ENCODE measurements at regions not wholly inside any gene's neighbourhood (a gene's known extent, or its start where the extent isn't known, plus 50 kb on each side); places are given as distances from the start of the nearest gene placed in this dataset.

- no peak for DNase-seq
Measured at GRCh38 chr9:7937761-7938491, 138.3 kb upstream of the DMAC1 start.

- DNase-seq, result peak; percentile 29
Measured at GRCh38 chr9:7936996-7937395, 137.4 kb upstream of the DMAC1 start.

GRCh38 chr9:7936163-7936562, 136.6 kb upstream of the DMAC1 start:
- DNase-seq, result no peak

GRCh38 chr9:7935681-7936080, 136.1 kb upstream of the DMAC1 start:
- peak; percentile 15 for DNase-seq

- no peak for DNase-seq
Measured at GRCh38 chr9:7932767-7933166, 133.2 kb upstream of the DMAC1 start.

- no peak for DNase-seq
Measured at GRCh38 chr9:7930613-7931012, 131.0 kb upstream of the DMAC1 start.

- DNase-seq, result no peak
Measured at GRCh38 chr9:7921545-7922197, 122.1 kb upstream of the DMAC1 start.

GRCh38 chr9:7912037-7912535, 112.5 kb upstream of the DMAC1 start:
- no peak for DNase-seq

GRCh38 chr9:7910426-7911020, 110.9 kb upstream of the DMAC1 start:
- DNase-seq, result peak; percentile 39

- peak; percentile 7 for DNase-seq
Measured at GRCh38 chr9:7909537-7909936, 110.0 kb upstream of the DMAC1 start.

- no peak for DNase-seq
Measured at GRCh38 chr9:7907551-7908337, 108.2 kb upstream of the DMAC1 start.

GRCh38 chr9:7906783-7907550, 107.4 kb upstream of the DMAC1 start:
- no peak for DNase-seq

- no peak for DNase-seq
Measured at GRCh38 chr9:7901621-7902020, 102.0 kb upstream of the DMAC1 start.

- DNase-seq, result no peak
Measured at GRCh38 chr9:7900541-7900940, 101.0 kb upstream of the DMAC1 start.

GRCh38 chr9:7899753-7900152, 100.2 kb upstream of the DMAC1 start:
- DNase-seq, result no peak

GRCh38 chr9:7894231-7894630, 94.7 kb upstream of the DMAC1 start:
- DNase-seq, result no peak

- no peak for DNase-seq
Measured at GRCh38 chr9:7892975-7893374, 93.4 kb upstream of the DMAC1 start.

- peak; percentile 17 for DNase-seq
Measured at GRCh38 chr9:7879551-7880245, 80.1 kb upstream of the DMAC1 start.

- DNase-seq, result no peak
Measured at GRCh38 chr9:7871977-7872730, 72.6 kb upstream of the DMAC1 start.

- no peak for DNase-seq
Measured at GRCh38 chr9:7869340-7869739, 69.8 kb upstream of the DMAC1 start.
